HEK293T (cell line): ENCODE measurements at regions not wholly inside any gene's neighbourhood (a gene's known extent, or its start where the extent isn't known, plus 50 kb on each side); places are given as distances from the start of the nearest gene placed in this dataset.

Source experiments
- HDGF ChIP-seq: fragments of 450-650 bp; IDR thresholded peaks from 2 replicates; pipeline ENCODE4 v1.6.1; 2017; ENCODE audit warnings: antibody characterized with exemption, borderline replicate concordance
- SP1 ChIP-seq: fragments of 450-650 bp; IDR thresholded peaks from 2 replicates; pipeline ENCODE4 v1.6.1; 2017
- TARDBP ChIP-seq: fragments of 450-650 bp; IDR thresholded peaks from 2 replicates; pipeline ENCODE4 v1.6.1; 2016

- TF ChIP-seq HDGF (no peak), SP1 (no peak), TARDBP (no peak)
Observed at GRCh38 chr3:25313286-25313685, 114.8 kb upstream of the RARB start.
